HepG2 (cell line): ENCODE measurements at regions not wholly inside any gene's neighbourhood (a gene's known extent, or its start where the extent isn't known, plus 50 kb on each side); places are given as distances from the start of the nearest gene placed in this dataset.

Experiments used
- ATAC-seq: fragments of 200-7000 bp; cut with Tn5 transposase; 3 replicates; pipeline ENCODE4 v1.9.1; 2020; ENCODE audit warnings: mild to moderate bottlenecking, moderate library complexity
- BruUV-seq: library from RNA; stranded (reverse); fragments of 400-500 nt; replicated peaks from 2 replicates; lab custom pipeline; 2021; lab: Mats Ljungman, UMichigan
- CTCF ChIA-PET: fragments of 300-600 bp; formaldehyde crosslinking; extraction: SDS; loops from one replicate; lab custom pipeline; 2021; ENCODE audit warnings: low total read pairs, inconsistent platforms, low intra/inter-chr PET ratio; lab: Yijun Ruan, JAX
- POLR2A ChIA-PET: fragments of 350-600 bp; sonication (Branson Sonifier 250); formaldehyde crosslinking; loops from one replicate; lab custom pipeline; 2020; ENCODE audit warnings: antibody characterized with exemption, inconsistent platforms; lab: Yijun Ruan, JAX
- DNase-seq: peaks from one replicate; pipeline ENCODE4 v3.0.0-alpha.2; 2015; ENCODE audit warnings: low spot score
- FAIRE-seq: peaks from 3 replicates; lab custom pipeline; 2011; peaks lifted over from hg19 to GRCh38; lab: Jason Lieb, UNC
- H2AFZ ChIP-seq: one replicate; pipeline ENCODE4 v1.6.1; 2011; ENCODE audit warnings: low read length, inconsistent platforms
- H3K27ac ChIP-seq: fragments of 300-600 bp; 3 replicates; pipeline ENCODE4 v1.8.0; 2011; ENCODE audit warnings: mixed run types, mild to moderate bottlenecking, mixed read lengths, low read length, inconsistent platforms; ENCODE audit not compliant: insufficient read depth; ENCODE audit errors: extremely low read length
- H3K27me3 ChIP-seq, 2 experiments: fragments of 200-600 bp in 1 of 2; 2 replicates in 1 of 2; 3 replicates in 1 of 2; pipeline versions ENCODE4 v1.6.0 to v1.8.0; 2011; ENCODE audit warnings: low read length in 2 of 2, mild to moderate bottlenecking in 2 of 2, moderate library complexity in 2 of 2, inconsistent platforms in 1 of 2; ENCODE audit not compliant: insufficient read depth in 2 of 2, control insufficient read depth in 1 of 2
- H3K36me3 ChIP-seq, 2 experiments: fragments of 200-600 bp in 1 of 2; replicated peaks in 1 of 2; 2 replicates in 1 of 2; 3 replicates in 1 of 2; pipeline versions ENCODE4 v1.5.1 to v1.8.0; 2011; ENCODE audit warnings: low read length in 2 of 2, inconsistent platforms in 1 of 2; ENCODE audit not compliant: insufficient read depth in 2 of 2, control insufficient read depth in 1 of 2
- H3K4me1 ChIP-seq: 2 replicates; pipeline ENCODE4 v1.5.1; 2012; ENCODE audit warnings: low read length, inconsistent platforms; ENCODE audit not compliant: insufficient read depth
- H3K4me2 ChIP-seq: 2 replicates; pipeline ENCODE4 v1.6.0; 2011; ENCODE audit warnings: low read depth, low read length, inconsistent platforms
- H3K4me3 ChIP-seq, 3 experiments: fragments of 200-600 bp in 1 of 3; sonication (generic), shearing (Covaris generic) in 1 of 3; replicated peaks in 1 of 3; 2 replicates each; pipeline ENCODE4 v1.5.1; 2011 to 2016; ENCODE audit warnings: low read length in 3 of 3, inconsistent platforms in 2 of 3, low read depth in 2 of 3, mild to moderate bottlenecking in 2 of 3, control low read depth in 1 of 3, mixed read lengths in 1 of 3; ENCODE audit not compliant: insufficient read depth in 1 of 3
- H3K79me2 ChIP-seq: one replicate; pipeline ENCODE4 v1.6.1; 2011; ENCODE audit warnings: low read length, inconsistent platforms; ENCODE audit not compliant: insufficient read depth
- H3K9ac ChIP-seq: 2 replicates; pipeline ENCODE4 v1.6.0; 2011; ENCODE audit warnings: mild to moderate bottlenecking, low read depth, low read length, inconsistent platforms; ENCODE audit not compliant: insufficient read depth
- H3K9me3 ChIP-seq: 2 replicates; pipeline ENCODE4 v1.5.1; 2012; ENCODE audit warnings: mild to moderate bottlenecking, low read length
- H4K20me1 ChIP-seq: 2 replicates; pipeline ENCODE4 v1.6.0; 2011; ENCODE audit warnings: inconsistent platforms, mild to moderate bottlenecking, low read length, moderate library complexity; ENCODE audit not compliant: insufficient read depth
- CBX2 ChIP-seq, 2 experiments: fragments of 200-600 bp in 1 of 2; sonication (generic); formaldehyde crosslinking in 1 of 2; IDR thresholded peaks; 2 replicates each; pipeline versions ENCODE4 v1.7.0 to v1.8.1; 2018 to 2022; ENCODE audit warnings: low read depth in 2 of 2, low read length in 1 of 2, mild to moderate bottlenecking in 1 of 2, missing genetic modification reagents in 1 of 2
- DNMT1 ChIP-seq: sonication (generic); formaldehyde crosslinking; IDR thresholded peaks from 2 replicates; pipeline ENCODE4 v1.5.1; 2020; ENCODE audit warnings: mild to moderate bottlenecking, missing genetic modification reagents
- EEA1 ChIP-seq: sonication (generic); formaldehyde crosslinking; IDR thresholded peaks from 2 replicates; pipeline ENCODE4 v1.5.1; 2020; ENCODE audit warnings: mild to moderate bottlenecking, missing genetic modification reagents, borderline replicate concordance
- FOXA1 ChIP-seq, 2 experiments: fragments of 450-650 bp in 1 of 2; sonication (generic) in 1 of 2; formaldehyde crosslinking in 1 of 2; IDR thresholded peaks; 2 replicates each; pipeline versions ENCODE4 v1.4.0 to v1.6.1; 2016 to 2020; ENCODE audit warnings: missing genetic modification reagents in 1 of 2
- HDAC1 ChIP-seq: sonication (generic); formaldehyde crosslinking; IDR thresholded peaks from 2 replicates; pipeline ENCODE4 v1.5.1; 2020; ENCODE audit warnings: mild to moderate bottlenecking, missing genetic modification reagents
- KLF12 ChIP-seq: sonication (generic); formaldehyde crosslinking; IDR thresholded peaks from 2 replicates; pipeline ENCODE4 v1.4.0; 2020; ENCODE audit warnings: missing genetic modification reagents, borderline replicate concordance
- PCBP1 ChIP-seq: fragments of 200-400 bp; formaldehyde crosslinking; IDR thresholded peaks from 2 replicates; pipeline ENCODE4 v1.6.1; 2017; ENCODE audit warnings: mild to moderate bottlenecking, low read depth, low read length, borderline replicate concordance
- RARG ChIP-seq: sonication (generic); formaldehyde crosslinking; IDR thresholded peaks from 2 replicates; pipeline ENCODE4 v1.4.0; 2020; ENCODE audit warnings: low read depth, mild to moderate bottlenecking, missing genetic modification reagents
- SIN3B ChIP-seq: fragments of 150-350 bp; IDR thresholded peaks from 2 replicates; pipeline ENCODE4 v1.6.1; 2014; ENCODE audit warnings: low read length
- SMAD1 ChIP-seq: sonication (generic); formaldehyde crosslinking; IDR thresholded peaks from 2 replicates; pipeline ENCODE4 v1.4.0; 2020; ENCODE audit warnings: missing genetic modification reagents, low read depth, mild to moderate bottlenecking, borderline replicate concordance
- TRIM24 ChIP-seq: sonication (generic); formaldehyde crosslinking; IDR thresholded peaks from 2 replicates; pipeline ENCODE4 v1.8.0; 2022; ENCODE audit warnings: mild to moderate bottlenecking, missing genetic modification reagents
- ZFP41 ChIP-seq: sonication (generic); formaldehyde crosslinking; IDR thresholded peaks from 2 replicates; pipeline ENCODE4 v1.4.0; 2020; ENCODE audit warnings: mild to moderate bottlenecking, missing genetic modification reagents, borderline replicate concordance
- ZNF484 ChIP-seq: sonication (generic); formaldehyde crosslinking; IDR thresholded peaks from 2 replicates; pipeline ENCODE4 v1.5.1; 2020; ENCODE audit warnings: mild to moderate bottlenecking, low read depth, missing genetic modification reagents, borderline replicate concordance
- ZNF510 ChIP-seq: sonication (generic); formaldehyde crosslinking; IDR thresholded peaks from 2 replicates; pipeline ENCODE4 v1.4.0; 2020; ENCODE audit warnings: low read depth, mild to moderate bottlenecking, missing genetic modification reagents
- ZSCAN25 ChIP-seq: sonication (generic); formaldehyde crosslinking; IDR thresholded peaks from 2 replicates; pipeline ENCODE4 v1.8.0; 2022; ENCODE audit warnings: mild to moderate bottlenecking, missing genetic modification reagents
- WGBS: methylation state at CpG from one replicate; pipeline ENCODE4 v1.1.6; 2017; ENCODE audit warnings: low lambda C conversion rate; 5-methylcytosine and 5-hydroxymethylcytosine counted together
- in situ Hi-C: cut with HindIII; loops from 2 replicates; pipeline ENCODE4 v1.10.0; 2017; ENCODE audit warnings: low pct_unique_long_range_greater_than_20kb; ENCODE audit not compliant: extremely low pct_ligation_motif_present
- intact Hi-C: fragments of 100-400 bp; cut with micrococcal nuclease; formaldehyde crosslinking; loops from one replicate; pipeline ENCODE4 v1.10.0; 2022; ENCODE audit not compliant: unreplicated experiment
- TF ChIP-seq, protein P1 (sequence below): sonication (generic); formaldehyde crosslinking; IDR thresholded peaks from 2 replicates; pipeline ENCODE4 v1.4.0; 2020; ENCODE audit warnings: missing genetic modification reagents
- TF ChIP-seq, protein P2 (sequence below), 2 experiments: sonication (generic) in 1 of 2; formaldehyde crosslinking in 1 of 2; IDR thresholded peaks; 2 replicates each; pipeline versions ENCODE4 v1.5.1 to v1.6.1; 2011 to 2020; ENCODE audit warnings: borderline replicate concordance in 1 of 2, low read depth in 1 of 2, low read length in 1 of 2, mild to moderate bottlenecking in 1 of 2, missing genetic modification reagents in 1 of 2, moderate library complexity in 1 of 2

- intact Hi-C loops: loop anchor here (5.0 kb wide), 1 partner anchor 399 kb away; no protein-coding TSS in a partner anchor
- POLR2A ChIA-PET: no interaction called here
- Histone ChIP-seq H3K27ac (no peak overlapping the region), H3K4me3 (no peak overlapping the region), H2AFZ (no peak overlapping the region), H3K79me2 (no peaks in the 10 kb centered on the region), H3K9ac (no peak overlapping the region), H3K36me3 (no peaks in the 10 kb centered on the region), H4K20me1 (no peaks in the 10 kb centered on the region), H3K4me1 (no peaks in the 10 kb centered on the region), H3K27me3 (no peaks in the 10 kb centered on the region), H3K4me2 (no peak overlapping the region), H3K9me3 (no peaks in the 10 kb centered on the region)
- no peak for FAIRE-seq
- DNase-seq: no peak
- BruUV-seq: no TSS peak
- 0% methylated on average over 3 of the region's 3 CpGs for WGBS
- in situ Hi-C loops: no loop called here
- CTCF ChIA-PET: no interaction called here
- ATAC-seq: no peak
- TF ChIP-seq, protein P1, sequence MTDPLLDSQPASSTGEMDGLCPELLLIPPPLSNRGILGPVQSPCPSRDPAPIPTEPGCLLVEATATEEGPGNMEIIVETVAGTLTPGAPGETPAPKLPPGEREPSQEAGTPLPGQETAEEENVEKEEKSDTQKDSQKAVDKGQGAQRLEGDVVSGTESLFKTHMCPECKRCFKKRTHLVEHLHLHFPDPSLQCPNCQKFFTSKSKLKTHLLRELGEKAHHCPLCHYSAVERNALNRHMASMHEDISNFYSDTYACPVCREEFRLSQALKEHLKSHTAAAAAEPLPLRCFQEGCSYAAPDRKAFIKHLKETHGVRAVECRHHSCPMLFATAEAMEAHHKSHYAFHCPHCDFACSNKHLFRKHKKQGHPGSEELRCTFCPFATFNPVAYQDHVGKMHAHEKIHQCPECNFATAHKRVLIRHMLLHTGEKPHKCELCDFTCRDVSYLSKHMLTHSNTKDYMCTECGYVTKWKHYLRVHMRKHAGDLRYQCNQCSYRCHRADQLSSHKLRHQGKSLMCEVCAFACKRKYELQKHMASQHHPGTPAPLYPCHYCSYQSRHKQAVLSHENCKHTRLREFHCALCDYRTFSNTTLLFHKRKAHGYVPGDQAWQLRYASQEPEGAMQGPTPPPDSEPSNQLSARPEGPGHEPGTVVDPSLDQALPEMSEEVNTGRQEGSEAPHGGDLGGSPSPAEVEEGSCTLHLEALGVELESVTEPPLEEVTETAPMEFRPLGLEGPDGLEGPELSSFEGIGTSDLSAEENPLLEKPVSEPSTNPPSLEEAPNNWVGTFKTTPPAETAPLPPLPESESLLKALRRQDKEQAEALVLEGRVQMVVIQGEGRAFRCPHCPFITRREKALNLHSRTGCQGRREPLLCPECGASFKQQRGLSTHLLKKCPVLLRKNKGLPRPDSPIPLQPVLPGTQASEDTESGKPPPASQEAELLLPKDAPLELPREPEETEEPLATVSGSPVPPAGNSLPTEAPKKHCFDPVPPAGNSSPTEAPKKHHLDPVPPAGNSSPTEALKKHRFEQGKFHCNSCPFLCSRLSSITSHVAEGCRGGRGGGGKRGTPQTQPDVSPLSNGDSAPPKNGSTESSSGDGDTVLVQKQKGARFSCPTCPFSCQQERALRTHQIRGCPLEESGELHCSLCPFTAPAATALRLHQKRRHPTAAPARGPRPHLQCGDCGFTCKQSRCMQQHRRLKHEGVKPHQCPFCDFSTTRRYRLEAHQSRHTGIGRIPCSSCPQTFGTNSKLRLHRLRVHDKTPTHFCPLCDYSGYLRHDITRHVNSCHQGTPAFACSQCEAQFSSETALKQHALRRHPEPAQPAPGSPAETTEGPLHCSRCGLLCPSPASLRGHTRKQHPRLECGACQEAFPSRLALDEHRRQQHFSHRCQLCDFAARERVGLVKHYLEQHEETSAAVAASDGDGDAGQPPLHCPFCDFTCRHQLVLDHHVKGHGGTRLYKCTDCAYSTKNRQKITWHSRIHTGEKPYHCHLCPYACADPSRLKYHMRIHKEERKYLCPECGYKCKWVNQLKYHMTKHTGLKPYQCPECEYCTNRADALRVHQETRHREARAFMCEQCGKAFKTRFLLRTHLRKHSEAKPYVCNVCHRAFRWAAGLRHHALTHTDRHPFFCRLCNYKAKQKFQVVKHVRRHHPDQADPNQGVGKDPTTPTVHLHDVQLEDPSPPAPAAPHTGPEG (CRISPR knock-in tag): no peak
- no peak for TF ChIP-seq ZSCAN25
- no peak for TF ChIP-seq EEA1 (CRISPR knock-in tag)
- no peak for TF ChIP-seq SIN3B
- TF ChIP-seq, protein P2, sequence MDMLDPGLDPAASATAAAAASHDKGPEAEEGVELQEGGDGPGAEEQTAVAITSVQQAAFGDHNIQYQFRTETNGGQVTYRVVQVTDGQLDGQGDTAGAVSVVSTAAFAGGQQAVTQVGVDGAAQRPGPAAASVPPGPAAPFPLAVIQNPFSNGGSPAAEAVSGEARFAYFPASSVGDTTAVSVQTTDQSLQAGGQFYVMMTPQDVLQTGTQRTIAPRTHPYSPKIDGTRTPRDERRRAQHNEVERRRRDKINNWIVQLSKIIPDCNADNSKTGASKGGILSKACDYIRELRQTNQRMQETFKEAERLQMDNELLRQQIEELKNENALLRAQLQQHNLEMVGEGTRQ (IDR thresholded peaks at IDR 0.05; ENCODE audit: low read depth, low read length): no peak
- TF ChIP-seq, protein P2 (CRISPR knock-in tag; IDR thresholded peaks at IDR 0.05; ENCODE audit: borderline replicate concordance): no peak
- no peak for TF ChIP-seq SMAD1 (CRISPR knock-in tag)
- TF ChIP-seq ZNF510 (CRISPR knock-in tag): no peak
- TF ChIP-seq ZNF484 (CRISPR knock-in tag): no peak
- TF ChIP-seq CBX2 (IDR thresholded peaks at IDR 0.05; ENCODE audit: low read depth, low read length): no peak
- no peak for TF ChIP-seq CBX2 (CRISPR knock-in tag; IDR thresholded peaks at IDR 0.05; ENCODE audit: low read depth)
- TF ChIP-seq PCBP1: no peak
- TF ChIP-seq FOXA1 (IDR thresholded peaks at IDR 0.05): no peak
- TF ChIP-seq FOXA1 (CRISPR knock-in tag; IDR thresholded peaks at IDR 0.05): no peak
- no peak for TF ChIP-seq ZFP41 (CRISPR knock-in tag)
- TF ChIP-seq DNMT1 (CRISPR knock-in tag): no peak
- no peak for TF ChIP-seq TRIM24
- no peak for TF ChIP-seq KLF12
- no peak for TF ChIP-seq RARG (CRISPR knock-in tag)
- TF ChIP-seq HDAC1 (CRISPR knock-in tag): no peak
These were observed 338.4 kb downstream of the ADAMTS20 start for GRCh38 chr12:43213608-43214007.
